ENCODE measurements at regions not wholly inside any gene's neighbourhood (a gene's known extent, or its start where the extent isn't known, plus 50 kb on each side); places are given as distances from the start of the nearest gene placed in this dataset.

- no peak for DNase-seq
Measured at GRCh38 chr12:111221062-111222026, 147.6 kb downstream of the PHETA1 start.

GRCh38 chr12:111220363-111220762, 148.5 kb downstream of the PHETA1 start:
- no peak for DNase-seq

- DNase-seq, result no peak
Measured at GRCh38 chr12:111219440-111219839, 149.5 kb downstream of the PHETA1 start.

GRCh38 chr12:111218499-111218898, 150.4 kb downstream of the PHETA1 start:
- DNase-seq, result no peak

- DNase-seq, result no peak
Measured at GRCh38 chr12:111216387-111217159, 152.3 kb downstream of the PHETA1 start.

GRCh38 chr12:111215881-111216280, 153.0 kb downstream of the PHETA1 start:
- DNase-seq, result no peak

GRCh38 chr12:111214401-111214800, 154.5 kb downstream of the PHETA1 start:
- no peak for DNase-seq

- no peak for DNase-seq
Measured at GRCh38 chr12:111213561-111213960, 155.3 kb downstream of the PHETA1 start.

- no peak for DNase-seq
Measured at GRCh38 chr12:111212814-111213456, 156.0 kb downstream of the PHETA1 start.

GRCh38 chr12:111211910-111212757, 156.8 kb downstream of the PHETA1 start:
- DNase-seq, result no peak

GRCh38 chr12:111209811-111210210, 159.1 kb downstream of the PHETA1 start:
- DNase-seq, result no peak

GRCh38 chr12:111207761-111208160, 161.1 kb downstream of the PHETA1 start:
- DNase-seq, result no peak

- no peak for DNase-seq
Measured at GRCh38 chr12:111204788-111205241, 164.1 kb downstream of the PHETA1 start.

- no peak for DNase-seq
Measured at GRCh38 chr12:111203969-111204368, 164.9 kb downstream of the PHETA1 start.

GRCh38 chr12:111203446-111203845, 165.4 kb downstream of the PHETA1 start:
- DNase-seq, result no peak

GRCh38 chr12:111202237-111202915, 166.5 kb downstream of the PHETA1 start:
- DNase-seq, result no peak

- no peak for DNase-seq
Measured at GRCh38 chr12:111201495-111202236, 167.2 kb downstream of the PHETA1 start.

- DNase-seq, result no peak
Measured at GRCh38 chr12:111201036-111201435, 167.9 kb downstream of the PHETA1 start.

- no peak for DNase-seq
Measured at GRCh38 chr12:111197376-111197944, 171.4 kb downstream of the PHETA1 start.

GRCh38 chr12:111196532-111196931, 172.4 kb downstream of the PHETA1 start:
- DNase-seq, result no peak

GRCh38 chr12:111195316-111195715, 173.6 kb downstream of the PHETA1 start:
- DNase-seq, result no peak
